HG02973 (cell line): ENCODE measurements at regions not wholly inside any gene's neighbourhood (a gene's known extent, or its start where the extent isn't known, plus 50 kb on each side); places are given as distances from the start of the nearest gene placed in this dataset.
"Not testable (repeated sequence)": the region's sequence is repeated elsewhere in the genome, so short reads cannot be mapped to it uniquely, and the experiment has no call there.

Experiments
- ATAC-seq: cut with Tn5 transposase; IDR thresholded peaks from one replicate; pipeline ENCODE4 v1.9.1; 2021; ENCODE audit warnings: moderate library complexity; ENCODE audit not compliant: unreplicated experiment

- ATAC-seq, result no peak
Measured at GRCh38 chr18:30469091-30469490, 573.5 kb downstream of the DSC3 start.

GRCh38 chr18:30465096-30465495, 577.4 kb downstream of the DSC3 start:
- ATAC-seq, result no peak

GRCh38 chr18:30457156-30457555, 585.4 kb downstream of the DSC3 start:
- ATAC-seq, result no peak

GRCh38 chr18:30455741-30456140, 586.8 kb downstream of the DSC3 start:
- ATAC-seq, result no peak

GRCh38 chr18:30454920-30455319, 587.6 kb downstream of the DSC3 start:
- no peak for ATAC-seq

- no peak for ATAC-seq
Measured at GRCh38 chr18:30451981-30452380, 590.6 kb downstream of the DSC3 start.

GRCh38 chr18:30450927-30451326, 591.6 kb downstream of the DSC3 start:
- ATAC-seq, result no peak

- ATAC-seq, result no peak
Measured at GRCh38 chr18:30446605-30447004, 595.9 kb downstream of the DSC3 start.

- no peak for ATAC-seq
Measured at GRCh38 chr18:30444544-30444943, 598.0 kb downstream of the DSC3 start.

GRCh38 chr18:30440351-30440750, 602.2 kb downstream of the DSC3 start:
- no peak for ATAC-seq

GRCh38 chr18:30439174-30439573, 603.4 kb downstream of the DSC3 start:
- no peak for ATAC-seq

- ATAC-seq, result no peak
Measured at GRCh38 chr18:30432349-30432748, 610.2 kb downstream of the DSC3 start.

- ATAC-seq, result not testable (repeated sequence)
Measured at GRCh38 chr18:30419399-30419798, 623.1 kb downstream of the DSC3 start.

GRCh38 chr18:30415903-30416302, 626.6 kb downstream of the DSC3 start:
- ATAC-seq, result no peak

GRCh38 chr18:30409120-30409519, 633.4 kb downstream of the DSC3 start:
- ATAC-seq, result no peak

- ATAC-seq, result no peak
Measured at GRCh38 chr18:30406728-30407127, 635.8 kb downstream of the DSC3 start.

GRCh38 chr18:30405038-30405437, 637.5 kb downstream of the DSC3 start:
- no peak for ATAC-seq

- no peak for ATAC-seq
Measured at GRCh38 chr18:30404422-30404821, 638.1 kb downstream of the DSC3 start.

GRCh38 chr18:30403278-30403677, 639.3 kb downstream of the DSC3 start:
- no peak for ATAC-seq

GRCh38 chr18:30387401-30387800, 655.1 kb downstream of the DSC3 start:
- ATAC-seq, result no peak

GRCh38 chr18:30386624-30387023, 655.9 kb downstream of the DSC3 start:
- ATAC-seq, result no peak

GRCh38 chr18:30385684-30386083, 656.9 kb downstream of the DSC3 start:
- ATAC-seq, result no peak

GRCh38 chr18:30381826-30382225, 660.7 kb downstream of the DSC3 start:
- ATAC-seq, result no peak

- no peak for ATAC-seq
Measured at GRCh38 chr18:30378097-30378496, 664.4 kb downstream of the DSC3 start.
